ENCODE measurements at regions not wholly inside any gene's neighbourhood (a gene's known extent, or its start where the extent isn't known, plus 50 kb on each side); places are given as distances from the start of the nearest gene placed in this dataset.

- TF ChIP-seq RHOXF2B (CRISPR knock-in tag; conservative IDR thresholded peaks at IDR 0.05) (no peak), NFE2 (IDR thresholded peaks at IDR 0.05; ENCODE audit: low read depth) (no peak), HDAC1 (IDR thresholded peaks at IDR 0.05) (no peak), RERE (CRISPR knock-in tag; IDR thresholded peaks at IDR 0.05; ENCODE audit: borderline replicate concordance) (no peak), ZNF197 (CRISPR knock-in tag; IDR thresholded peaks at IDR 0.05; ENCODE audit: low read depth) (no peak), ZBED1 (IDR thresholded peaks at IDR 0.05) (no peak), HES1 (IDR thresholded peaks at IDR 0.05; ENCODE audit: low read depth) (no peak), MYNN (IDR thresholded peaks at IDR 0.05) (no peak), MYNN (CRISPR knock-in tag; IDR thresholded peaks at IDR 0.05) (no peak), ZNF121 (CRISPR knock-in tag; conservative IDR thresholded peaks at IDR 0.05) (no peak)
These were observed 79.2 kb upstream of the RBM19 start (continued) for GRCh38 chr12:114045349-114045748.
